ENCODE measurements at regions not wholly inside any gene's neighbourhood (a gene's known extent, or its start where the extent isn't known, plus 50 kb on each side); places are given as distances from the start of the nearest gene placed in this dataset.

- no peak for TF ChIP-seq ZC3H10 (CRISPR knock-in tag; IDR thresholded peaks at IDR 0.05)
- no peak for TF ChIP-seq BACH2 (CRISPR knock-in tag; IDR thresholded peaks at IDR 0.05; ENCODE audit: borderline replicate concordance)
- TF ChIP-seq ESRRG (CRISPR knock-in tag; IDR thresholded peaks at IDR 0.05), result no peak
- no peak for TF ChIP-seq PPARA (CRISPR knock-in tag; IDR thresholded peaks at IDR 0.05; ENCODE audit: borderline replicate concordance)
- TF ChIP-seq ZNF565 (CRISPR knock-in tag; conservative IDR thresholded peaks at IDR 0.05; ENCODE audit: low read depth), result no peak
- no peak for TF ChIP-seq TCF4 (CRISPR knock-in tag; IDR thresholded peaks at IDR 0.05; ENCODE audit: borderline replicate concordance)
- TF ChIP-seq OSR1 (CRISPR knock-in tag; IDR thresholded peaks at IDR 0.05), result no peak
- no peak for TF ChIP-seq POU6F1 (CRISPR knock-in tag; IDR thresholded peaks at IDR 0.05; ENCODE audit: borderline replicate concordance, low read depth)
- no peak for TF ChIP-seq ARNTL (CRISPR knock-in tag; IDR thresholded peaks at IDR 0.05; ENCODE audit: borderline replicate concordance, low read depth)
These were observed 109.7 kb downstream of the VEGFA start for GRCh38 chr6:43879722-43880121.
